ENCODE measurements at regions not wholly inside any gene's neighbourhood (a gene's known extent, or its start where the extent isn't known, plus 50 kb on each side); places are given as distances from the start of the nearest gene placed in this dataset.

DNA sequence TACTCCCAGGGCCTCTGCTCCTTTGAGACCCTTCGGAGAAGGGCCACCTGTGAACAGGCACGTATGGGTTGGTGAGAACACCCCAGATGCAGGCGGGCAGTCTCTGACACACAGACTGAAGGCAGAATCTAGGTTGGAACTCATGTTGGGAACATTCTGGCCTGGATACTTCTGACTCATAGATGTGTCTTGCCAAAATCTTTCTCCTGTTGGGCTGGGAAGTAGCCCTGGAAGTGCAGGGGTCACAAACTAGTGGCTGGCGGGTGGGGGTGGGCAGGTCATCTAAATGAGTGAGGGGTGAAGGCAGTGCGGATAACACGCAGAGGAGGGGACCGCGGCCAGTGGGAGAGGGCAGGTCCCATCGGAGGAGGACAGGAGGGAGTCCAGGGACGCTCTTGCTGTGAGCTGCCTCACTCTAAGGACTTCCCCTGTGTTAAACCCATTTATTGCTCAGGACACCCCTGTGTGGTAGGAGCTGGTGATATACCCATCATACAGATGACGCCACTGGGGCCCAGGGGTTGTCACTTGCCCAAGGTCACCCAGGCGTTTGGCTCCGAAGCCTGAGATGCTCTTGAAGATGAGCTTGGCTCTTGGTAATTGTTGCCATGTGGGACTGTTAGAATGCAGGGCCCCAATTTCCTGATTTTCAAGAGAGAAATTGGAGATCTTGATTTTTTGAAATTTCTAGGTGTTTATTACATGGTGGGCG, 181.0 kb downstream of the PTPRU start:
- TF ChIP-seq, protein P1, sequence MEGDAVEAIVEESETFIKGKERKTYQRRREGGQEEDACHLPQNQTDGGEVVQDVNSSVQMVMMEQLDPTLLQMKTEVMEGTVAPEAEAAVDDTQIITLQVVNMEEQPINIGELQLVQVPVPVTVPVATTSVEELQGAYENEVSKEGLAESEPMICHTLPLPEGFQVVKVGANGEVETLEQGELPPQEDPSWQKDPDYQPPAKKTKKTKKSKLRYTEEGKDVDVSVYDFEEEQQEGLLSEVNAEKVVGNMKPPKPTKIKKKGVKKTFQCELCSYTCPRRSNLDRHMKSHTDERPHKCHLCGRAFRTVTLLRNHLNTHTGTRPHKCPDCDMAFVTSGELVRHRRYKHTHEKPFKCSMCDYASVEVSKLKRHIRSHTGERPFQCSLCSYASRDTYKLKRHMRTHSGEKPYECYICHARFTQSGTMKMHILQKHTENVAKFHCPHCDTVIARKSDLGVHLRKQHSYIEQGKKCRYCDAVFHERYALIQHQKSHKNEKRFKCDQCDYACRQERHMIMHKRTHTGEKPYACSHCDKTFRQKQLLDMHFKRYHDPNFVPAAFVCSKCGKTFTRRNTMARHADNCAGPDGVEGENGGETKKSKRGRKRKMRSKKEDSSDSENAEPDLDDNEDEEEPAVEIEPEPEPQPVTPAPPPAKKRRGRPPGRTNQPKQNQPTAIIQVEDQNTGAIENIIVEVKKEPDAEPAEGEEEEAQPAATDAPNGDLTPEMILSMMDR (IDR thresholded peaks at IDR 0.05 in 2 of 3, conservative IDR thresholded peaks at IDR 0.05 in 1 of 3; ENCODE audit: borderline replicate concordance in 1 of 3, insufficient read depth in 1 of 3, low read depth in 2 of 3, low read length in 2 of 3), result no peak
- TF ChIP-seq, protein P2, sequence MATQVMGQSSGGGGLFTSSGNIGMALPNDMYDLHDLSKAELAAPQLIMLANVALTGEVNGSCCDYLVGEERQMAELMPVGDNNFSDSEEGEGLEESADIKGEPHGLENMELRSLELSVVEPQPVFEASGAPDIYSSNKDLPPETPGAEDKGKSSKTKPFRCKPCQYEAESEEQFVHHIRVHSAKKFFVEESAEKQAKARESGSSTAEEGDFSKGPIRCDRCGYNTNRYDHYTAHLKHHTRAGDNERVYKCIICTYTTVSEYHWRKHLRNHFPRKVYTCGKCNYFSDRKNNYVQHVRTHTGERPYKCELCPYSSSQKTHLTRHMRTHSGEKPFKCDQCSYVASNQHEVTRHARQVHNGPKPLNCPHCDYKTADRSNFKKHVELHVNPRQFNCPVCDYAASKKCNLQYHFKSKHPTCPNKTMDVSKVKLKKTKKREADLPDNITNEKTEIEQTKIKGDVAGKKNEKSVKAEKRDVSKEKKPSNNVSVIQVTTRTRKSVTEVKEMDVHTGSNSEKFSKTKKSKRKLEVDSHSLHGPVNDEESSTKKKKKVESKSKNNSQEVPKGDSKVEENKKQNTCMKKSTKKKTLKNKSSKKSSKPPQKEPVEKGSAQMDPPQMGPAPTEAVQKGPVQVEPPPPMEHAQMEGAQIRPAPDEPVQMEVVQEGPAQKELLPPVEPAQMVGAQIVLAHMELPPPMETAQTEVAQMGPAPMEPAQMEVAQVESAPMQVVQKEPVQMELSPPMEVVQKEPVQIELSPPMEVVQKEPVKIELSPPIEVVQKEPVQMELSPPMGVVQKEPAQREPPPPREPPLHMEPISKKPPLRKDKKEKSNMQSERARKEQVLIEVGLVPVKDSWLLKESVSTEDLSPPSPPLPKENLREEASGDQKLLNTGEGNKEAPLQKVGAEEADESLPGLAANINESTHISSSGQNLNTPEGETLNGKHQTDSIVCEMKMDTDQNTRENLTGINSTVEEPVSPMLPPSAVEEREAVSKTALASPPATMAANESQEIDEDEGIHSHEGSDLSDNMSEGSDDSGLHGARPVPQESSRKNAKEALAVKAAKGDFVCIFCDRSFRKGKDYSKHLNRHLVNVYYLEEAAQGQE (IDR thresholded peaks at IDR 0.05; ENCODE audit: low read depth), result no peak
- TF ChIP-seq POLR2A (IDR thresholded peaks at IDR 0.05; ENCODE audit: borderline replicate concordance, extremely low read depth, insufficient read depth, insufficient read length), result no peak
- no peak for TF ChIP-seq EZH2 (IDR thresholded peaks at IDR 0.05)
- no peak for TF ChIP-seq POLR2AphosphoS5 (IDR thresholded peaks at IDR 0.05; ENCODE audit: low read depth, low read length)

Measured in HCT116 (cell line).